Stimulated activated CD4-positive, alpha-beta T cell treated with anti-CD3 and anti-CD28 coated beads, Interleukin-4, amount 100 ng/mL, for 1 hour (primary cell): ENCODE measurements at regions not wholly inside any gene's neighbourhood (a gene's known extent, or its start where the extent isn't known, plus 50 kb on each side); places are given as distances from the start of the nearest gene placed in this dataset.

ENCODE experiments used
- DNase-seq: peaks from one replicate; pipeline ENCODE4 v3.0.0-alpha.2; 2020

GRCh38 chr2:158732573-158733429 lies 62.3 kb upstream of the DAPL1 start:
- no peak for DNase-seq

DNA sequence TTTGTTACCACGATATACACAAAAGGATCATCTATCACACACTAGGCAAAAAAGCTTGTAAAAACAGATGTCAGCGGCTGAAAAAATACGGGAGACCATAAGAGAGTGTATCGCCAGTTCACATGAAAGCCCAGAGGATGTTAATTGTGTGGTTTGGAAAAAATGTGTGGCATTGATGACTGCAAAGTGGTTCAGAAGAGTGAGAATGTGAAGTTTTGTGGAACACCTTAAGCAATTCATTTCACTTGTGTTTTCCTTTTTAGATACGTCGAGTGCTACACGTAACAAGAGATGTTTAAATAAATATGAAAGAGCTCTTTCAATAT lies 61.7 kb upstream of the DAPL1 start:
- DNase-seq: no peak

GRCh38 chr2:158734442-158734841 lies 60.7 kb upstream of the DAPL1 start:
- DNase-seq: no peak

DNA sequence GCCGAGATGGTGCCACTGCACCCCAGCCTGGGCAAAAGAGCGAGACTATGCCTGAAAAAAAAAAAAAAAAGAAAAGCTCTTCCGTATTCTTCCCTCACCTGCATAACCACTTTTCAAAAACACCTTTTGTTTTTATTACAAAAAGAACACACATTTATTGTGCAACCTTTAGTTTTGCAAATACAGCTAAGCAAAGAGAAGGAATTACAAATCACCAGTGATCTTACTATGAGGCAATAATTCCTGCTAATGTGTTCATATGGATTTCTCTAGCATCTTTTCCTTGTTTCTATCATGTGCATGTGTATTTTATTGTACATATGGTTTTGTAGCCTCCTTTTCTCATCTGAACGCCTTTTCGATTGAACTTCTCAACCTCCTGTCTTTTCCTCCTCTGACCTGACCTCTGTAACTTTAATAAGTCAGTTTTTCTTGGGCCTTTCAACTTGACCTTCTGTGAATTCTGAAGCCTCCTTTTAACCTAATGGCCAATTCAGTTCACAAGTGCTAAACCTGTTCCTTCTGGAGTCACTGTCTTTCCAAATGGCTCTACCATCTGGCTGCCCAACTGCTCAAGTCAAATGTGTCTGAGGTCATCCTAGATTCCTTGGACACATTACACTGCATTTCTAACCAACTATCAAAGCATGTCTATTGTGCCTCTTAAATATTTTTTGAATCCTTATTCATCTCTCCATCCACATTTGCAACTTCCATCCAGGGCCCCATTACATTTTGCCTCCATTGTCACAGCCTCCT lies 59.1 kb upstream of the DAPL1 start:
- DNase-seq: no peak

GRCh38 chr2:158738363-158738762 lies 56.8 kb upstream of the DAPL1 start:
- DNase-seq: no peak

DNA sequence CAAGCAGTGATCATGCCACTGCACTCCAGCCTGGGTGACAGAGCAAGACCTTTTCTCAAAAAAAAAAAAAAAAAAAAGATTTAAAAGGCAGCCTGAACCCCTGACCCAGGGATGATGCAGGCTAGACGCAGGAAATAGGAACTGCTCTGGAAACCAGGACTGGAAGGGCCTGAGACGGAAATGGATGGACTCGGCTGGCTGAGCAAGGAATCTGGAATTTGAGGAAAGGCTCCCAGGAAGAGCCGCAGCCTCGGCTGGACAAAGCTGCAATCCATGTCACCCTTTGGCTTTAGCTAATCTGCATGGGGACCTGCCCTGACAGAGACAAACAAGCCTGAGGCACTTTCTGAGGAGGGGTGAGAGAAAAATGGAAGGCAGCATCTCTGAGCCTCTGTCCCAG lies 55.0 kb upstream of the DAPL1 start:
- no peak for DNase-seq

GRCh38 chr2:158740621-158741020 lies 54.5 kb upstream of the DAPL1 start:
- no peak for DNase-seq

GRCh38 chr2:158741625-158742024 lies 53.5 kb upstream of the DAPL1 start:
- no peak for DNase-seq

DNA sequence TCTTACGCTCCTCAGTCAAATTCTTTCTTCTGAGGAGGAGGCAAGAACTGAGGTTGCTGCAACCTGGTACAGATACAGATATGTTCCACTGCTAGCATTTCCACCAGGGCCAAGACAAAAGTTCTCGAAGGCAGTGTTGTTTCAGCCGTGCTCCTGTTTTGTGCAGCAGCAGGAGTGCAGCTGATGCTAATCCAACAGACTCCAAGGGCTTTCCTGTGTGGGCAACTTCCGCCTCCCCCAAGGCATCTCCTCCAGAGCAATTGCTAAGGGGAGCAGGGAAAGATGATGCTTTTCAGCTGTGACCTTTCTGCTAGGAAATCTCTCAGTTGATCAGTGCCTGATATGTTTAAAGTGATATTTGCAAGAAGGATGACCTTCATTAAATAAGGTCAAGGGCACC lies 52.6 kb upstream of the DAPL1 start:
- no peak for DNase-seq

GRCh38 chr2:158743466-158743865 lies 51.7 kb upstream of the DAPL1 start:
- DNase-seq: no peak

DNA sequence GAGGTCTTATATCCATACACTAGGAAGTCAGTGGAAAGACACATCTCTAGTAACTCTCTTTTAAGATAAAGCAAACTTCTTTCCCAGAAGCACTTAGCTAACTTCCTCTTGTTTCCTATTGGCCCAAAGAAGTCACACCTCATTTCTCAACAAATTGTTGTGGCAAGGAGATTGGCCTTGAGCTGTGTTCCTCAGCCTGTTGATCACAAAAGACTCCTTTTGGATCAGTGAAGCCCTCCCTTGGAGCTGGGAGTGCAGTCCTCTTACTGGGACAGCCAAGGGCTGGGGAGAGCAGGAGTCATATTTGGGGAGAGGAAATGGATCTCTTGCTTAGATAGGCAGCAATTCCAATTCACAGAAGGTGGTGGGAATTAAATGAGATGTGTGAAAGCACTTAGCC lies 51.2 kb upstream of the DAPL1 start:
- DNase-seq: no peak

DNA sequence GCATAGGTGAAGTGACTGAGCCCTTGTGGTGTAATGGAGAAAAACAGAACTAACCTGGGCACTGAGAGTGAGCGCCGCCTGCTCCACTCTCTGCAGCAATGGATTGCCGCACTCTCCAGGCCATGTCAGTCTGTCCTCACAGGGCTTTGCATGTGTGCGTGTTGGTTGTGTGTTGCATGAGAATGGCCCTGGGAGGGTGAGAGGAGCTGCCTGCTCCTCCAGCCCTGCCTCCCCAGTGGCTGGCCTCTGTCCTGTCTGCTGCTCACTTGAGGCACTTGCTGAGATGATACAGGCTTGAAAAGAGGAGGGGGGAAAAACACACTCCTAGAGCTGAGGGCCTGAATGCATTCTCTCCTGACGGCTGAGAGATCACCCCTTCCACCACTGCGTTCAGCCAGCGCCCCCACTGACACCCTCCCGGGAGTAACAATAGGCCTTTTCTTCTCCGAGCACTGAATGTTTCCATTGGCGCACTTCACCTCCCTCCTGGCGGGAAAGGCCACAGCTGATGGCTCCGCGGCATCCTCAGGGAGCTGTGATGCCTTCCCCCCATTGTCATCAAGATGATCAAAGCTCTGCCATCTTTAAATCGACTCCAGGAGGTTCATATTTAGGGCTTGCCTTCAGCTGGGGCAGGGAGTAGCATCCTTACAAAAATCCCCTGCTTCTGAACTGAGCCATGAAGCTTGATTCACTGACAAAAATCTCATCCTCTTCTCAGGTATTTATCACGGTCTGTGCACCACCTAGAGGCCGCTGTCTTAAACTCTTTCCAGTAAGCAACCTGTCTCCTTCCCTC lies 49.9 kb upstream of the DAPL1 start:
- DNase-seq: peak; percentile 21
